NCI-H2227 treated with DMSO at 0.1 percent for 48 hours (cell line): ENCODE measurements at regions not wholly inside any gene's neighbourhood (a gene's known extent, or its start where the extent isn't known, plus 50 kb on each side); places are given as distances from the start of the nearest gene placed in this dataset.
"Not testable (repeated sequence)": the region's sequence is repeated elsewhere in the genome, so short reads cannot be mapped to it uniquely, and the experiment has no call there.

Experiments used
- DNase-seq: peaks from one replicate; lab custom pipeline; 2025; lab: John Stamatoyannopoulos, UW

DNA sequence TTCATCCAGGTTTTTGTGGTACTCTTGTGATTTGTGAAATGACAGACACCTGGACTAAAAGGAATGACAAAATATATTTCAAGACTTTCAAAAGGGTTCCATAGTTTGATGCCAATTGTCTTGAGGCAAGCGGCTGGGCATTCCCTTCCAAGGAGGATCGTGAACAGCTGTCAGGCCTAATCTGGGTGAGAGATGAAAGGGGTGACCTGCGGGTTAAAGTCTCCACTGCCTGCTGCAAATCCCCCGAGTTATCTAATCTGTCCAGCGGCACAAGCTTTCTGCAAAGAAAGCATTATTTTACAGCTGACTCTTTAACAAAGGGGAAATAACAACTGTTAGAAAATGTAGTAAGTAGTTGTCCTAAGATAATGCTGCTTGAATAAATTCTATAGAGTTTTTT is 128.7 kb upstream of the MB21D2 start:
- DNase-seq: no peak

DNA sequence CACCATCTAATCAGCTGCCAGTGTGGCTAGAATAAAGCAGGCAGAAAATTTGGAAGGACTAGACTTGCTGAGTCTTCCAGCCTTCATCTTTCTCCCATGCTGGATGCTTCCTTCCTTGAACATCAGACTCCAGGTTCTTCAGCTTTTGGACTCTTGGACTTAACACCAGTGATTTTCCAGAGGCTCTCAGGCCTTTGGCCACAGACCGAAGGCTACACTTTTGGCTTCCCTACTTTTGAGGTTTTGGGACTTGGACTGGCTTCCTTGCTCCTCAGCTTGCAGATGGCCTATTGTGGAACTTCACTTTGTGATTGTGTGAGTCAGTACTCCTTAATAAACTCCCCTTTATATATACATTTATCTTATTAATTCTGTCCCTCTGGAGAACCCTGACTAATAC is 129.8 kb upstream of the MB21D2 start:
- DNase-seq: not testable (repeated sequence)

DNA sequence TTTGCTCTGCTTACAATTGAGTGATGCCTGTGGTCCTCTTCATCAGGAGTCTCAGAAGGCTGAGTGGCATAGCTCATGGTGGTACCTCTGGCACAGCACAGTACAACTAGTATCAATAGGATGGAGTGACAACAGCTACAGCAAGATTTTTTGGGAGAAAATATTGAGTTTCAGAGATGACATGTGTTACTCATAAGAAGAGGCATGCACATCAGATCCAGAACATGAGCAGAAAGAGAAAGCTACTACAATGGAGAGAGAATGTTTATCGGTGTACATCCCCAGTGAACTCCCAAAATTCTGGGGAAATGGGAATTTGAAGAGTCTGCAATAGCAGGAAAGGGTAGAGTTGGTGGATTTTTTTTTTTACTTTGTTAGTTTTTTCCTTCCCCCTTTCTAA is 130.5 kb upstream of the MB21D2 start:
- no peak for DNase-seq

DNA sequence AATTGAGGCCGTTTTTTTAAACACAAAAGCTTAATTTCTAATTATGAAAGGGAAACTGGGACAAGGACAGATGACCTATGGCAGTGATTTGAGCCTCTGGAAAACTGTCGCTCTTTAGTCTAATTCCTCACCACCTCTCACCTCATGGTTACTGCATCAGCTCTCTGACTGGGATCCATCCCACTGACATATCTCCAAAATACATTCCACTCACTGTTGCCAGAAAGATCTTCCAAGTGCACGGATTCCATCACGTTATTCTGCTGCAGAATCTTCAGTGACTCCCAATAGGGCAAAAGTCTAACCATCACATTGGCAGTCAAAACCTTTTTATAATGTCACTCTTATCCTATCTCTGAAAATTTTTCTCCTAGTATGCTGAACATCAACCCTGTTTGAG is 132.3 kb upstream of the MB21D2 start:
- DNase-seq: no peak

DNA sequence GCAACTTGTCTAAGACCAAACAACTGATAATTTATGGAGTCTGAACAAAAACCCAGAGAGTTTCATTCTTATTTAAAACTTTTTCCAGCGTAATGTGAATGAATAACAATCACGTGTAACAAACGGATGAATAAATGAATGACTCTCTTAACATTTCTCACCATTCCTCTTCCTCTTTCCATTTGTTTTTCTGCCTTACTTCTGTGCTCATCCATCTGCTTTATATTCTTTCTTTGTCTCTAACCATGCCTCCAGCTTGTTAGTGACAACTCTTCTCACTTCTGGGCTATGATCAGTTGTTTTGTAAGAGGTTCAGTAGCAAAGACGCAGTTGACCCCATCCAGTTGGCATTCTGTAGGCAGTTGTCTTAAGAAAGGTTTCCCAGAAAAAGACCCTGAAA is 133.7 kb upstream of the MB21D2 start:
- DNase-seq: no peak

DNA sequence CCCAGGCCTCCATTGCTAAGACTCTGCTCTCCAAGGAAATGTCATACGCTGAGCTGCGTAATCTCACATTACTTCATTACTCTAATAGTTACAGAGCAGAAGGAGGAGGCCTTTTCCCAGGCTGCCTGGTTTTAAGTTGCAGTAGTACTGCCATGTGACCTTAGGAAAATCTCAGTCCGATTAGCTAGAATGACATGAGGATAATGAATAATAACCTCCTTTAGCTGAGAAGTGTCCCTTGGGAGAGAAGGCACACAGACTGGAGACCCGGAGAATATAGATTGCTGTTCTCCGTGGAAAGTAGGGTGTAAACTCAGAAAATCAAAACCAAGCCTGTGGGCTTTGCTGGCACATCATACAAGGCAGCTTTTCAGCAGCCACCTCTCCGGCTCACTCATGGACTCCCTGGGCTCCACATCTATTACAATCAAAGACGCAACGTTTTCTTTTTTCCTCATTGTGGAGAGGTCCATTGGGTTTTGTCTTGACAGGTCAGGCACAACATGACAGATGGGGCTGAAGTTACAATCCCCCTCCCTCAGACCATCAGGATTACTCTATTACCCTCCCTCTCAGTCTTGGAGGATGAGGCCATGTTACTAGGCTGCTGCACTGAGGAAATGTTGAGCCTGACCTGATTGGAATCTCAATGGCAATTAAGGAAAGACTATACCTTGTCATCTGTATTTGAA is 134.8 kb upstream of the MB21D2 start:
- no peak for DNase-seq

DNA sequence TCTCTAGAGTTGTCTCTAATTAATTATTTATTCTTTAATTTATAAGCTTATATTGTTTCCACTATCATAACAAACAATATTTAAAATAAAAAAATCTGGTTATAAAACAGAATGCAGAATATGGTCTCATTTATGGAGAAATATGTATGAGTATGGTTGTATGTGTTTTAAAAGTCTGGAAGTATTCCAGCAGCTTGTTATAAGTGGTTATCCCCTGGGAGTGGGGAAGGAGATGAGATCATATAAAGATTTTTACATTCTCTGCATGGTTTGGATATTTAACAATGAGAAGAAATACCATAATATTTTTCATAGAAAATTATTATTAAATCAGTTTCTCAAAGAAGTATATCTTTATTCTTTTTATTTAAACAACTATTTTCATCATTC is 135.4 kb upstream of the MB21D2 start:
- DNase-seq: no peak

DNA sequence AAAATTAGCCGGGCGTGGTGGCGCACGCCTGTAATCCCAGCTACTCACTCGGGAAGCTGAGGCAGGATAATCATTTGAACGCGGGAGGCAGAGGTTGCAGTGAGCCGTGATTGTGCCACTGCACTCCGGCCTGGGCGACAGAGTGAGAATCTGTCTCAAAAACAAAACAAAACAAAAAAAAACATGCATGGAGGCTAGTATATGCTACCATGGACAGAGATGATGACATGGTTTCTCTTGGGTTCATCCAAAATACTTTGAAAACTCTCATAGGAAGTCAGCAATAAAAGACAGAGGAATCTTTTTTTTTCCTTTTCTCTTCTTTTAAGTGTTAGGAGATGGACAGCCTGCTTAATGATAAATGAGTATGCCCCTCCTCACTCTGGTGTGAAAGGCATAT is 137.7 kb upstream of the MB21D2 start:
- no peak for DNase-seq

DNA sequence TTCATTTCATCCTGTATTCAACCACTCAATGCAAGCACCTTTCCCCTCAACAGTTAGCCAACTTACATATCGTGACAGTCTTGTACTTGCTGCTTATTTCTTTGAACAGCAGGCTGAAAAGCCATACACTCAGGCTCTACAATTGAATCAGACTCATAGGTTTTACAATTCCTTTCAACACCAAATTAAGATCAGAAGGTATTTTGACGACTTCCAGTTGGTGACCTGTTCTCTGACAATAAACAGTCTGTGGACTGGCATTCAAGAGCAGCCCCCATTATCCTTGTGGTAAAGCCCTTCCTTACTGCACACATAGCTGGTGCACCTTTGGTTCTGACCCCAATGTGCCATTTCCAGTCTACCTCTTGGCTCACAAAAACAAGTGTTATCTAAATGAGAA is 140.0 kb upstream of the MB21D2 start:
- DNase-seq: no peak

DNA sequence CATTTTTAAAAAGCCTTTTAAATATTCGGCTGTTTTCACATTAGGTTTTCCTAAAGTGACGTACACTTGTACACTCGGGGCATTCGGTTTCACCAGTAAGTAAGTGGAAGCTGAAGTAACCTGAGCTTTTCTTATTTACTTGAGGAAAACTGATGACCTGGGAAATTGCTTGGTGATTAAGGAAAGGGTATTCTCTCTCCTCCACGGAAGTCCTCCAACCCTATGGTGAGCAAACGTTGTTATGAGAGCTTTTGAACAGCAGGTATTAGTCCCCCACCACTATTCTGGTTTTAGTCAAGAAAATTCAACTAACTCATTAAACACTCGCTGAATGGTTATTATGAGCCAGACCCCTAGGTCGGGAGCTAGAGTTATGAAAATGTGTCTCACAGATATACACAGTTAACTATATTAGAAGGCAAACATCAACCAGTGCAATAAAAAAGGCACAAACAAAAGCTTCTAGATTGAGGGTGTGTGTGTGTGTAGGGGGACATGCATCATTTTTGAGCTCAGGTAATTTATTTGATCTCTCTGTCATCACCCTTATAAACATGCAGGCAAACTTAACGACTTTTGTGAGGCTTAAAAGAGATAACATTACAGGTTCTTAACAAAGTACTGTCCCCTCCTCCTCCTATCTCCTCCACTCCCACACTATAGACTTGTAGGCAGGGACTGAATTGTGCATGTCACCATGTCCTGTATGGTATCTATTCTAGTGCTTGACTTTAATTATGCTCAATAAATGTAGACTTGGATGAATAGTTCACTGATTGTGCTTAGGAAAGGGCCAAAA is 143.3 kb upstream of the MB21D2 start:
- DNase-seq: no peak

DNA sequence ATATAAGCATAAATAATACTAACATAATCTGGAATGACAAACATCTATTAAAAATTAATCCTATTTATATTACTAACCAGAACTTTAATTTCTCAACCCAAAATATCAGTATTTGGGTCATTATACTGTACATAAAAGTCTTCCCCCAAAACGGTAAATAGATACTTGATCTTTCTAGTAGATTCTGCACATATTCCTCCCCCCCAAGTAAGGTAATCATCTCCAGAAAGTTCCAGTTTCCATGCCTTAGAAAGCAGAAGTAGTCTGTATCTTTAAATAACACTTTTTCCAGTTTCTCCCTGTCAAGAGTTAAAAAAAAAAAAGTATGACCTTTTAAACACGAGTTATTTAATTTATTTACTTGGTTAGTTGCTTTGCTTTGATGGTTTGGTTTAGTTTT is 150.7 kb upstream of the MB21D2 start:
- no peak for DNase-seq

DNA sequence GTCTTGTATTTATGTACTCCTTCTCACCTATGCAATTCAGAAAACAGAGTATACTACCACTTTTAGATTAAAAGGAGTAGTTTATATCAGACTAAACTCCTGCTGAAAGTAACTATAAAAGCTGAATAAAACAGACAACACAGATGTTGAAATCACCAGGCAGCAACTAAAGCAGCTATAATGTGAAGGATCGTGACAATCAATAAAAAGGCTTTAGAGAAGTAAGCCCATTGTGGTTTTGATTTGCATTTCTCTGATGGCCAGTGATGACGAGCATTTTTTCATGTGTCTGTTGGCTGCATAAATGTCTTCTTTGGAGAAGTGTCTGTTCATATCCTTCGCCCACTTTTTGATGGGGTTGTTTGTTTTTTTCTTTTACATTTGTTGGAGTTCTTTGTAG is 152.1 kb upstream of the MB21D2 start:
- not testable (repeated sequence) for DNase-seq

DNA sequence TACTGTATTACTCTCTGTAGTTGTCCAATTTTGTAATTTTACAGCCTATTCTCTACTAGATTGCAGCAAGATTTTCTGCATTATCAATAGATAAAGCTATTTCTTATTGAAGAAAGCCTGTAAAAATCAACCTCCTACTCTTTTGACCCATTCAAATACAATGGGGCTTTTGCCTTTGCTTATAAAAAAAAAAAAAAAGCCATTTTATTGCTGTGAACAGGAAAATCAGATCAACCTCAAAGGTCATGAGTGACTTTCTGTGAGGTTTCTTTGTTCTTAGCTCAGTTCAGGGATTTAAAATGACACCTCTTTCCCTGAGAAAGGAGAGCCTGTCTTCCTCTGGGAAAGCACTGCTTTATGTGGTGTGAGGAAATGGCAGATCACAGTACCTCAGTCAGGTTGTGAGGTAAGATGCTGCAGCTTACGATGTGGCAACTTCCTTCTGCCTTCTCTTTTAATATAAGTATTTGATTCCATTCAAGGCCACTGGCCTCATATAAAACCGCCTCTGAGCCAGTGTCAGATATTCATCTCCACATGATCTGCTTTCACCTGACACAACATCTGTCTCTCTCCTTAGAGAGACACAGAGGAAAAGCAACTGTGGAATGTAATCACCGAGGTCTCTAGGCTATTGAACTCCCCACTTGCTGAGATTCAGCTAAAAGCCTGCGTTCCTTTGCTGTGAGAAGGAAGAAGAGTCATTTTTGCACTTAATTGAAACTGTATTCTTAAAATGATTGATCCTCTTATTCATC is 161.5 kb upstream of the MB21D2 start:
- no peak for DNase-seq

DNA sequence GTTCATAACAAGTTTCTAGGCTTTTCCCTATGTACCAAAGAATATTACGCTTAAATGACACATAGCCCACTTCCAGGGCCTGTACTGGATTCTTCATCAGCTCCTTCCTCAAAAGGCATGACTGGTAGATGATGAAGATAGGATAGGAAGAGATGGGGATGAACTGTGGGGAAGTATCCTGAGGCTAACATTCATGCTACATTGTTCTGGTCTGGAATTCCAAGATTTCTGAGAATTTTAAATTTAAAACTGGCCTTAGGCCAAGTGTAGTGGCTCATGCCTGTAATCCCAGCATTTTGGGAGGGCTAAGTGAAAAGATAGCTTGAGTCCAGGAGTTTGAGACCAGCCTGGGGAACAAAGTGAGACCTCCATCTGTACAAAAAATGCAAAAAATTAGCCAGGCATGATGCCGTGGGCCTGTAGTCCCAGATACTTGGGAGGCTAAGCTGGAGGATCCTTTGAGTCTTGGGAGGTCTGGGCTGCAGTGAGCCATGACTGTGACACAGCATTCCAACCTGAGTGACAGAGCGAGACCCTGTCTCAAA is 160.1 kb upstream of the PLAAT1 start:
- no peak for DNase-seq

DNA sequence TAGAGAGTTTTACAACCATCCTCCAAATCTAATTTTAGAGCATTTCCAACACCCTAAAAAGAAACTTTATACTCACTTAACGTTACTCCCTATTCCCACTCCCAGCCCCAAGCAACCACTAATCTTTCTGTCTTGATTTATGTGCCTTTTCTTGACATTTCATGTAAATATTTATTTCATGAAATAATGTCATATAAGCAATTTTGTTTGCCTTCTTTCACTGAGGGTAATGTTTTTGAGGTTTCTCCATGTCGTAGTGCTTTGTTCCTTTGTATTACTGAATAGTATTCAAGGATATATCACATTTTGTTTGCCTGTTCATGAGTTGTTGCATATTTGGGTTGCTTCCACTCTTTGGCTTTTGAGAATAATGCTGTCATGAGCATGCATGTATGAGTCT is 155.4 kb upstream of the PLAAT1 start:
- no peak for DNase-seq

DNA sequence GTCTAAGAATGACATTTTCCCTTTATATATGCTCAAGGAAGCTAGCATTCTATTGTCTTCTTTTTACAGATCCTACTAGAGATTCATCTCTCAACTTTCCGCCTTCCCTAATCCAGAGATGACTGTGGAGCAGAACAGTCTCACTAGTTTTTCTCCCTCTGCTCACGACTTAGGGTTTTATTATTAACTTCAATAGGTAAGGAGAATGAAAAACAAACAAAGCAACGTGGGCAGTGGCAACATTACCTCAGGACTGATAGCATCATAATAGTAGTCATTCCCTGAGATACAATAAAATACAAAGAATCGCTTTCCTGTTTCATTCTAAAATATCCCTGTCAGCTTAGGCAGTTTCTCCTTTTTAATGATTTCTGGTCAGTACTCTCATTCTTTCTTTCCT is 154.3 kb upstream of the PLAAT1 start:
- no peak for DNase-seq

DNA sequence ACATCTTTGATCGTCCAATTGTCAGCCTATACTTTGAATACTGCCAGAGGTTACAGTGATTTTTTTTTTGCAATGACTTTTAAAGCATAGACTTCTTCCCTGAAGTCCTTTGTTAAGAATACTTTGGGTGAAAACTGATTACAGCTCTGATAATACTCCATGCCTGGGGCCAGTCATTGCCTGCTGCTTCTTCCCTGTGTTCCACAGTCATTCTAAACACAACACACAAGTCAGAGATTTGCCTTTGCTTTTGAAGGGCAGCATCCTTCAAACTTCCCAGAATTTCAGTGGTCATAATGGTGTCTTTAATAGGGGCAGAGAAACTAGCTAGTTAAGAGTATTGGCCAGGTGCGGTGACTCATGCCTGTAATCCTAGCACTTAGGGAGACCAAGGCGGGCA is 153.7 kb upstream of the PLAAT1 start:
- no peak for DNase-seq

DNA sequence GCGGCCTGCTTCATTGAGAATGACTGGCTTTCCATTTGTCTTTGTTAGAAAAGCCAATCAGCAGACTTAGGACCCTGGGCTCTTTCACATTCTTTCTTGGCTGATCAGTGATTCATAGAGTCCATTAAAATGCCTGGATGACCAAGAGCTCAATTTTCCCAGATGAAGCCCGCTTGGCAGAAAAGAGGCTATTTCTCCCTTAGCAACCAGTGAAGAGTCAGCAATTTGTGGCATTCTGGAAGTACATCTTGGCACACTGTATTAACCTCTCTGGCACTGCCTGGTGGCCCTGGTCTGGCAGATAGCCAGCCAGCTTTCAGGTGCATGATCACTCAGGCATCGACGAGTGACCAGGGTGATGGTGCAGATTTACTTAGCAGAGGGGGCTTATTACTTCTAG is 145.7 kb upstream of the PLAAT1 start:
- no peak for DNase-seq

DNA sequence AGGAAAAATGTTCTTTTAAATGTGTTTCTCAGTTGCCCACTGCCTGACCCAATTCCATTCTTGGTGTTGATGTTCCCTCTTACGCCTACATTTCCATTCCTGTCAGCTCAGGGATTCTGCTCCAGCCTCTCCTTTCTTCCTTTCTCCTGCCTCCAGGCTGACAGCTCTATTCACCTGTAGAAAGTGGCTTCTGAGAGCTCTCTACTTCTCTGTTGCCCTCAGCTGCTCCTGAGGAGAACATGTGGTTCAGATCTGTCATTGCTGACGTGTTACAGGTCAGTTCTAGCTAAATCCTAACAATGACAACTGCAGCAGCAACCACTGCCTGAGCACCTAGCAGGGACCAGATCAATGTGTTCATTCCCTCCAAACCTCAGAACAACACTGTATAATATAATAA is 144.9 kb upstream of the PLAAT1 start:
- no peak for DNase-seq

DNA sequence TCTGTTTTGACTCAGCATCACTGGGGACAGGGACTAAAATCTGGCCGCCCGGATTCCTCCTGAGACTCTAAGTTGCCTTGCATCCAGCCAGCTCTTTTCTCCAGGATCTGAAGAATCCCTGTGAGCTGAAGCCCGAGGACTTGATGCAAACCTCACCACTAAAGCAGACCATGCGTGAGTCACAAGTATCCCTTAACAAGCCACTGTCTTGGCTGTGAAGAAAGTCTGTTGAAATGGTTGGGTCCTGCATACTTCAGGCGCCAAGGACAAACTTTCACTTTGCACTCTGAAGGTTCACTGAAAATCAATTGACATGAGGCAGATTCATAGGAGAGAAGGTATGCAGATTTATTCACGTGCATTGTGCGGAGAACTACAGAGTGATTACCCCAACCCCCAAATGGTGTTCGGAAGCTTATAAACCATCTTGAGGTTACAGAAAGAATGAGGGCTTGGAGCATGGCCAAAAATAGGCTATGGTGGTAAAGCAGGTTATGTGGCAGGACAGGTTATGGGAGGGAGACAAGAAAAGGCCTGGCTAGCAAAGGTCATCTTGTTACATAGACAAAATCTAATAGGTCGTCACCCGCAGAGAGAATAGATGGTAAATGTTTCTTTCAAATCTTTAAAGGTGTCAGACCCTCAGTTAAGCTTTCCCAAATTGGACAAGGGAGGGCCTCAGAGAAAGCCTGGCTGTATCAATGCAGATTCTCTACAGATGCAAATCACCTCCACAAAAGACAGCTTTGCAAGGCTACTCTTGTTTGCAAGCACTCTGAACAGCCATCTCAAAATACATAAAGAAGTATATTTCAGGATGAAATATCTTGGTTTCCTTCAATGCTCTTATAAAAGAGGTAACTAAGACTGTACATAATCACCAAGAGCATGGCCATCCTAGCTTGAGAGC is 126.3 kb upstream of the PLAAT1 start:
- DNase-seq: no peak

DNA sequence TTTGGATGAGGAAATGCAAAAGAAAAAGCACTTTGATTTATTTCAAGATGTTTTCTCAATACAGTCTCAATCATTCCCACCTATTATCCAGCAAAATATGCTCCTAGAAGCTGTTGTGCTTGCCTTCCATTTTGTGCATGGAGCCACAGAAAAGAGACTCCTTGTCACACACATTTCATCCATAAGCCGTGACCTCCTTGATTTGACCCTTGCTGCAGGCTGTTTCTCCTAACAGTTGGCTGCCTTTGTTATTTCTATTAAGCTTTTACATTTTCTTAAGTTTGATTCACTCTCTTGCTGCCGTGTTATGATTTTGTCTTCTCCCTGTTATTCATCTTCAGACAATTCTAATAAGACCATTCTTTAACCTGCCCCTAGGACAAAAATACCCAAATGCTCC is 124.2 kb upstream of the PLAAT1 start:
- no peak for DNase-seq

DNA sequence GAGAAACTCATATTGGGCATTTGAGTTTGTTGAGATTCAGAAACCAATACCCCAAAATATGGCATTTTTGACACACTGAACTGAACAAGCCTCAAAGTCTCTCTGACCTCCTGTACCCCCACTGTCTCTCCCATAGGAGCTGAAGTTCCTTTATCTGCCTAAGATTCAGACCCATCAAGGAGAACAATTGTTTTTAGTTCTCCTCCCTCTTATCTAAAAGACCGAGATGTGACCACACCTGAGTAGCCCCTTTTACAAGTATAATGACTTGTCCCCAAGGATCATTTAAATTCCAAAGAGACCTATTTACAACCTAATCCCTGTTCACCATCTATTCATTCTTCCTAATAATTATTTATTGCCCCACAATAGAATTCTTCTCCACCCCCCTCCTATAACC is 122.1 kb upstream of the PLAAT1 start:
- no peak for DNase-seq
